DMS 273 treated with DMSO at 0.1 percent for 48 hours (cell line): ENCODE measurements at regions not wholly inside any gene's neighbourhood (a gene's known extent, or its start where the extent isn't known, plus 50 kb on each side); places are given as distances from the start of the nearest gene placed in this dataset.

ENCODE experiments used
- DNase-seq: peaks from one replicate; lab custom pipeline; 2025; lab: John Stamatoyannopoulos, UW

GRCh38 chr2:237244976-237245646 is 159.4 kb downstream of the COPS8 start:
- DNase-seq, result no peak

GRCh38 chr2:237250599-237250998 is 163.4 kb downstream of the COL6A3 start:
- DNase-seq, result no peak

GRCh38 chr2:237251986-237252385 is 162.0 kb downstream of the COL6A3 start:
- DNase-seq, result no peak

GRCh38 chr2:237253046-237253702 is 160.8 kb downstream of the COL6A3 start:
- DNase-seq, result no peak

- DNase-seq, result no peak
Observed at GRCh38 chr2:237254369-237254861, 159.5 kb downstream of the COL6A3 start.

GRCh38 chr2:237254911-237255578 is 158.9 kb downstream of the COL6A3 start:
- no peak for DNase-seq

- no peak for DNase-seq
Observed at GRCh38 chr2:237256887-237257286, 157.1 kb downstream of the COL6A3 start.

GRCh38 chr2:237257471-237257951 is 156.5 kb downstream of the COL6A3 start:
- DNase-seq, result no peak

- DNase-seq, result no peak
Observed at GRCh38 chr2:237258116-237258515, 155.8 kb downstream of the COL6A3 start.

GRCh38 chr2:237258615-237259014 is 155.3 kb downstream of the COL6A3 start:
- no peak for DNase-seq

GRCh38 chr2:237259201-237259600 is 154.8 kb downstream of the COL6A3 start:
- no peak for DNase-seq

- no peak for DNase-seq
Observed at GRCh38 chr2:237260039-237260620, 153.8 kb downstream of the COL6A3 start.

GRCh38 chr2:237260686-237261085 is 153.3 kb downstream of the COL6A3 start:
- no peak for DNase-seq

GRCh38 chr2:237261327-237261726 is 152.6 kb downstream of the COL6A3 start:
- no peak for DNase-seq

- DNase-seq, result no peak
Observed at GRCh38 chr2:237262838-237263771, 150.9 kb downstream of the COL6A3 start.

GRCh38 chr2:237264480-237265219 is 149.3 kb downstream of the COL6A3 start:
- DNase-seq, result no peak

GRCh38 chr2:237268004-237268708 is 145.8 kb downstream of the COL6A3 start:
- DNase-seq, result no peak

- DNase-seq, result no peak
Observed at GRCh38 chr2:237269138-237269875, 144.7 kb downstream of the COL6A3 start.

- no peak for DNase-seq
Observed at GRCh38 chr2:237270520-237270919, 143.4 kb downstream of the COL6A3 start.
